ENCODE measurements at regions not wholly inside any gene's neighbourhood (a gene's known extent, or its start where the extent isn't known, plus 50 kb on each side); places are given as distances from the start of the nearest gene placed in this dataset.

- no peak for TF ChIP-seq CTCF (conservative IDR thresholded peaks at IDR 0.05; ENCODE audit: low read depth)
- ChIA-PET POLR2A (ENCODE audit: low non-redundant PET) (no interaction called here), CTCF (no interaction called here)
- H3K27ac ChIP-seq, result no peak overlapping the region
- DNase-seq (ENCODE audit: low spot score), result no peak
Observed at GRCh38 chr2:144798034-144798433, 278.1 kb upstream of the ZEB2 start.

- CTCF ChIA-PET, result interaction anchor here (0.6 to 0.7 kb wide), 2 partner anchors 28 to 699 kb away, joined by 5 to 6 read pairs; no protein-coding TSS in a partner anchor
- POLR2A ChIA-PET (ENCODE audit: low non-redundant PET), result no interaction called here
- H3K27ac ChIP-seq, result no peak overlapping the region
- DNase-seq (ENCODE audit: low spot score), result no peak
- TF ChIP-seq CTCF (conservative IDR thresholded peaks at IDR 0.05; ENCODE audit: low read depth), result no peak
Observed at GRCh38 chr2:144796936-144797335, 277.0 kb upstream of the ZEB2 start.

GRCh38 chr2:144796164-144796563 is 276.2 kb upstream of the ZEB2 start:
- CTCF ChIA-PET, result interaction anchor here (0.6 kb wide), 1 partner anchor 234 kb away, joined by 3 read pairs; no protein-coding TSS in a partner anchor
- TF ChIP-seq CTCF (conservative IDR thresholded peaks at IDR 0.05; ENCODE audit: low read depth), result no peak
- POLR2A ChIA-PET (ENCODE audit: low non-redundant PET), result no interaction called here
- no peak for DNase-seq (ENCODE audit: low spot score)
- H3K27ac ChIP-seq, result no peak overlapping the region

GRCh38 chr2:144785253-144785652 is 265.3 kb upstream of the ZEB2 start:
- CTCF ChIA-PET, result no interaction called here
- no peak for DNase-seq (ENCODE audit: low spot score)

GRCh38 chr2:144780983-144781382 is 261.1 kb upstream of the ZEB2 start:
- H3K27ac ChIP-seq, result no peak overlapping the region
- ChIA-PET CTCF (no interaction called here), POLR2A (ENCODE audit: low non-redundant PET) (no interaction called here)
- TF ChIP-seq CTCF (conservative IDR thresholded peaks at IDR 0.05; ENCODE audit: low read depth), result no peak
- no peak for DNase-seq (ENCODE audit: low spot score)

More at GRCh38 chr2:144785253-144785652, 265.3 kb upstream of the ZEB2 start:
- no peak overlapping the region for H3K27ac ChIP-seq
- TF ChIP-seq CTCF (conservative IDR thresholded peaks at IDR 0.05; ENCODE audit: low read depth), result no peak
- POLR2A ChIA-PET (ENCODE audit: low non-redundant PET), result no interaction called here

GRCh38 chr2:144776766-144777165 is 256.8 kb upstream of the ZEB2 start:
- POLR2A ChIA-PET (ENCODE audit: low non-redundant PET), result no interaction called here
- no peak overlapping the region for H3K27ac ChIP-seq
- no peak for TF ChIP-seq CTCF (conservative IDR thresholded peaks at IDR 0.05; ENCODE audit: low read depth)
- CTCF ChIA-PET, result no interaction called here
- DNase-seq (ENCODE audit: low spot score), result no peak

- POLR2A ChIA-PET (ENCODE audit: low non-redundant PET), result no interaction called here
- no peak for TF ChIP-seq CTCF (conservative IDR thresholded peaks at IDR 0.05; ENCODE audit: low read depth)
- no peak for DNase-seq (ENCODE audit: low spot score)
Observed at GRCh38 chr2:144774809-144775208, 254.9 kb upstream of the ZEB2 start.

More at GRCh38 chr2:144774809-144775208, 254.9 kb upstream of the ZEB2 start:
- CTCF ChIA-PET, result no interaction called here
- no peak overlapping the region for H3K27ac ChIP-seq
